HEK293 (cell line): ENCODE measurements at regions not wholly inside any gene's neighbourhood (a gene's known extent, or its start where the extent isn't known, plus 50 kb on each side); places are given as distances from the start of the nearest gene placed in this dataset.
"Not testable (repeated sequence)": the region's sequence is repeated elsewhere in the genome, so short reads cannot be mapped to it uniquely, and the experiment has no call there.

Experiments used
- HOXD13 ChIP-seq: sonication (generic); formaldehyde crosslinking; IDR thresholded peaks from 2 replicates; pipeline ENCODE4 v1.8.0; 2022; ENCODE audit warnings: missing genetic modification reagents, borderline replicate concordance
- ZBTB26 ChIP-seq: fragments of 450-650 bp; formaldehyde crosslinking; optimal IDR thresholded peaks from 2 replicates; pipeline ENCODE3; 2016; ENCODE audit warnings: missing biosample characterization, mild to moderate bottlenecking, missing genetic modification characterization
- ZNF10 ChIP-seq: fragments of 450-650 bp; formaldehyde crosslinking; IDR thresholded peaks from 2 replicates; pipeline ENCODE4 v1.5.1; 2017; ENCODE audit warnings: missing biosample characterization, missing genetic modification characterization
- ZNF202 ChIP-seq: fragments of 450-650 bp; formaldehyde crosslinking; IDR thresholded peaks from 2 replicates; pipeline ENCODE4 v1.5.1; 2016; ENCODE audit warnings: missing biosample characterization, missing genetic modification characterization, borderline replicate concordance
- ZNF792 ChIP-seq: fragments of 450-650 bp; formaldehyde crosslinking; IDR thresholded peaks from 2 replicates; pipeline ENCODE4 v1.5.1; 2016; ENCODE audit warnings: missing biosample characterization, missing genetic modification characterization
- TF ChIP-seq, protein P1 (sequence below): fragments of 450-650 bp; formaldehyde crosslinking; IDR thresholded peaks from 2 replicates; pipeline ENCODE4 v1.5.1; 2016; ENCODE audit warnings: missing biosample characterization, missing genetic modification characterization

DNA sequence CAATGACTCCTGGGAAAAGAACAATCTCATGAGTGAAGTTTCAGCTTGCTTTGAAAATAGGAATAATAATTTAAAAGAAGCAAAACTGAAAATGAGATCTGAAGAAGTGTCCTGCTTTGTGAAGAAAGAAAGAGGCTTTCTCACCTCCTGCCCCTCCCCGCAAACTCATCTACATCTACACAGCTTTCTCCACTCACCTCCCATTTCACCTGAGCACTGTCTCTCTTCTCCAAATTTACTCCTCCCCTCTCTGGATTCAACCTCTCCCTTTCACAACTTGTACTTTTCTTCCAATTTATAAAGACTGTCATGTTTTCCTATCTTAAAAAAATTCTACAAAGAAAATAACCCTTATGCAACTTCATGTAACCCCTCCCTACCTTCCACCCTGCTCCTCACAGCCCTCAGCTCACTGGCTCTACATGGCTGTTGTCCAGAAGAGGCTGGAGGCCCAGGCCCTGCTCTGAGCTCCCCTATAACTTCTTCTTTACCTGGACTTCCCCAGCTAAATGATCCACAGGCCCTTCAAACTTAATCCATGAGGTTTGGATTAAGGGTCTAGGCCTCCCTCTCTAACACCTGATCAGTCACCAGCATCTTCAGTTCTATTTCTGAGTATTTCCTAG, 188.3 kb upstream of the VIPR2 start:
- TF ChIP-seq ZBTB26 (tag by site-specific recombination); HOXD13 (CRISPR knock-in tag); ZNF202; ZNF792 (tag by site-specific recombination); ZNF10 (tag by site-specific recombination): not testable (repeated sequence)
- TF ChIP-seq, protein P1, sequence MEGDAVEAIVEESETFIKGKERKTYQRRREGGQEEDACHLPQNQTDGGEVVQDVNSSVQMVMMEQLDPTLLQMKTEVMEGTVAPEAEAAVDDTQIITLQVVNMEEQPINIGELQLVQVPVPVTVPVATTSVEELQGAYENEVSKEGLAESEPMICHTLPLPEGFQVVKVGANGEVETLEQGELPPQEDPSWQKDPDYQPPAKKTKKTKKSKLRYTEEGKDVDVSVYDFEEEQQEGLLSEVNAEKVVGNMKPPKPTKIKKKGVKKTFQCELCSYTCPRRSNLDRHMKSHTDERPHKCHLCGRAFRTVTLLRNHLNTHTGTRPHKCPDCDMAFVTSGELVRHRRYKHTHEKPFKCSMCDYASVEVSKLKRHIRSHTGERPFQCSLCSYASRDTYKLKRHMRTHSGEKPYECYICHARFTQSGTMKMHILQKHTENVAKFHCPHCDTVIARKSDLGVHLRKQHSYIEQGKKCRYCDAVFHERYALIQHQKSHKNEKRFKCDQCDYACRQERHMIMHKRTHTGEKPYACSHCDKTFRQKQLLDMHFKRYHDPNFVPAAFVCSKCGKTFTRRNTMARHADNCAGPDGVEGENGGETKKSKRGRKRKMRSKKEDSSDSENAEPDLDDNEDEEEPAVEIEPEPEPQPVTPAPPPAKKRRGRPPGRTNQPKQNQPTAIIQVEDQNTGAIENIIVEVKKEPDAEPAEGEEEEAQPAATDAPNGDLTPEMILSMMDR (tag by site-specific recombination): not testable (repeated sequence)
